Erythroblast (primary cell): ENCODE measurements at regions not wholly inside any gene's neighbourhood (a gene's known extent, or its start where the extent isn't known, plus 50 kb on each side); places are given as distances from the start of the nearest gene placed in this dataset.

Experiments used
- GATA1 ChIP-seq: IDR thresholded peaks from 2 replicates; pipeline ENCODE4 v1.6.1; 2011; ENCODE audit warnings: low read depth, mild to moderate bottlenecking, control low read depth, low read length, moderate library complexity
- POLR2A ChIP-seq: IDR thresholded peaks from 2 replicates; pipeline ENCODE4 v1.6.1; 2011; ENCODE audit warnings: mild to moderate bottlenecking, low read length

GRCh38 chr3:107218864-107219269 is 158.4 kb upstream of the CCDC54 start:
- TF ChIP-seq POLR2A (no peak), GATA1 (no peak)
